ENCODE measurements at regions not wholly inside any gene's neighbourhood (a gene's known extent, or its start where the extent isn't known, plus 50 kb on each side); places are given as distances from the start of the nearest gene placed in this dataset.

GRCh38 chr7:46318276-46318675 lies 397.2 kb upstream of the IGFBP3 start:
- ATAC-seq = no peak
- Histone ChIP-seq H3K4me3 (no peak overlapping the region), H3K36me3 (no peaks in the 10 kb centered on the region), H3K27me3 (no peaks in the 10 kb centered on the region), H3K27ac (no peak overlapping the region), H3K4me1 (no peaks in the 10 kb centered on the region), H3K9me3 (peaks cover 0 to 5% (median 0%) of the 10 kb centered on the region in 12 donors)
- DNase-seq = no peak
- 90 to 97% (median 91%) methylated on average over 3 of the region's 3 CpGs for WGBS, 4 donors
- intact Hi-C loops (cut with DNase I) = no loop called here
- TF ChIP-seq POLR2A (IDR thresholded peaks at IDR 0.05) (no peak), CTCF (IDR thresholded peaks at IDR 0.05) (no peak)

- intact Hi-C loops (cut with DNase I) = no loop called here
- Histone ChIP-seq H3K9me3 (peaks cover 0 to 13% (median 0%) of the 10 kb centered on the region in 12 donors), H3K4me1 (no peaks in the 10 kb centered on the region), H3K27me3 (no peaks in the 10 kb centered on the region), H3K36me3 (no peaks in the 10 kb centered on the region), H3K4me3 (no peak overlapping the region), H3K27ac (no peak overlapping the region)
- WGBS, 4 donors = 84 to 89% (median 86%) methylated on average over 6 of the region's 6 CpGs
- no peak for DNase-seq
- no peak for TF ChIP-seq CTCF (IDR thresholded peaks at IDR 0.05)
- TF ChIP-seq POLR2A (IDR thresholded peaks at IDR 0.05) = no peak
- no peak for ATAC-seq
These were observed 396.2 kb upstream of the IGFBP3 start for GRCh38 chr7:46317256-46317655.

GRCh38 chr7:46315891-46316290 lies 394.8 kb upstream of the IGFBP3 start:
- Histone ChIP-seq H3K4me1 (no peaks in the 10 kb centered on the region), H3K27me3 (no peaks in the 10 kb centered on the region), H3K9me3 (peaks cover 0 to 13% (median 0%) of the 10 kb centered on the region in 12 donors), H3K36me3 (no peaks in the 10 kb centered on the region), H3K4me3 (no peak overlapping the region), H3K27ac (no peak overlapping the region)
- DNase-seq (no peak), ATAC-seq (no peak)
- intact Hi-C loops (cut with DNase I) = no loop called here
- TF ChIP-seq POLR2A (IDR thresholded peaks at IDR 0.05) (no peak), CTCF (IDR thresholded peaks at IDR 0.05) (no peak)
- WGBS, 4 donors = 89 to 94% (median 91%) methylated on average over 5 of the region's 5 CpGs

GRCh38 chr7:46301677-46302076 lies 380.6 kb upstream of the IGFBP3 start:
- no peaks in the 10 kb centered on the region for H3K4me1 ChIP-seq
- intact Hi-C loops (cut with DNase I) = no loop called here
- no peaks in the 10 kb centered on the region for H3K27me3 ChIP-seq
- DNase-seq = no peak
- no peak overlapping the region for H3K4me3 ChIP-seq
- H3K36me3 ChIP-seq = no peaks in the 10 kb centered on the region
- WGBS, 4 donors = 93 to 97% (median 95%) methylated on average over 1 of the region's 1 CpG
- no peak for ATAC-seq
- H3K27ac ChIP-seq = no peak overlapping the region
- no peak for TF ChIP-seq POLR2A (IDR thresholded peaks at IDR 0.05)
- no peak for TF ChIP-seq CTCF (IDR thresholded peaks at IDR 0.05)
- peaks cover 0 to 22% (median 12%) of the 10 kb centered on the region in 12 donors for H3K9me3 ChIP-seq

Measured in heart left ventricle (tissue), 16 donors.